K562 (cell line): ENCODE measurements at regions not wholly inside any gene's neighbourhood (a gene's known extent, or its start where the extent isn't known, plus 50 kb on each side); places are given as distances from the start of the nearest gene placed in this dataset.

Experiments used
- CBX2 ChIP-seq: fragments of 200-600 bp; sonication (generic); IDR thresholded peaks from one replicate; pipeline ENCODE4 v1.6.1; 2012; ENCODE audit warnings: mild to moderate bottlenecking, low read length, inconsistent platforms; ENCODE audit not compliant: insufficient read depth, poor library complexity, severe bottlenecking
- CBX3 ChIP-seq, 2 experiments: IDR thresholded peaks; 1 replicate in 1 of 2; 2 replicates in 1 of 2; pipeline ENCODE4 v1.6.1; 2012; ENCODE audit warnings: inconsistent platforms in 2 of 2, low read length in 2 of 2, borderline replicate concordance in 1 of 2, control low read depth in 1 of 2
- ESRRB ChIP-seq: fragments of 250-450 bp; sonication (Bioruptor Pico); IDR thresholded peaks from 2 replicates; pipeline ENCODE4 v1.5.0; 2020; ENCODE audit warnings: mild to moderate bottlenecking, moderate library complexity, borderline replicate concordance
- FOXJ2 ChIP-seq: fragments of 200-800 bp; sonication (Bioruptor generic); IDR thresholded peaks from 2 replicates; pipeline ENCODE4 v1.6.1; 2016; ENCODE audit warnings: missing genetic modification characterization, missing compliant biosample characterization
- MTF1 ChIP-seq: fragments of 250-450 bp; sonication (Bioruptor Pico); IDR thresholded peaks from 2 replicates; pipeline ENCODE4 v1.9.0; 2021; ENCODE audit warnings: moderate library complexity, mild to moderate bottlenecking, inconsistent platforms, borderline replicate concordance
- MYBL2 ChIP-seq, 2 experiments: fragments of 450-650 bp in 1 of 2; sonication (generic) in 1 of 2; formaldehyde crosslinking in 1 of 2; IDR thresholded peaks; 2 replicates each; pipeline versions ENCODE4 v1.6.1 to v1.8.1; 2017 to 2022; ENCODE audit warnings: borderline replicate concordance in 1 of 2, inconsistent platforms in 1 of 2, low read depth in 1 of 2, mild to moderate bottlenecking in 1 of 2, missing genetic modification reagents in 1 of 2, moderate library complexity in 1 of 2
- NR2C2 ChIP-seq, 2 experiments: fragments of 200-800 bp in 1 of 2; sonication (Bioruptor generic) in 1 of 2; sonication (generic) in 1 of 2; formaldehyde crosslinking in 1 of 2; IDR thresholded peaks; 2 replicates each; pipeline versions ENCODE4 v1.6.1 to v1.8.0; 2016 to 2022; ENCODE audit warnings: mild to moderate bottlenecking in 1 of 2, missing compliant biosample characterization in 1 of 2, missing genetic modification characterization in 1 of 2, missing genetic modification reagents in 1 of 2
- STAG1 ChIP-seq: sonication (generic); formaldehyde crosslinking; IDR thresholded peaks from 2 replicates; pipeline ENCODE4 v1.5.0; 2020; ENCODE audit warnings: missing genetic modification reagents, borderline replicate concordance
- TBL1XR1 ChIP-seq, 2 experiments: IDR thresholded peaks; 2 replicates each; pipeline ENCODE4 v1.6.1; 2012; ENCODE audit warnings: improper control_type of control experiment in 2 of 2, low read length in 2 of 2, mild to moderate bottlenecking in 1 of 2
- TCF7 ChIP-seq: sonication (generic); IDR thresholded peaks from 2 replicates; pipeline ENCODE4 v1.6.1; 2016; ENCODE audit warnings: antibody characterized with exemption, borderline replicate concordance
- ZNF143 ChIP-seq: sonication (generic); formaldehyde crosslinking; IDR thresholded peaks from 2 replicates; pipeline ENCODE4 v1.9.0; 2022; ENCODE audit warnings: mild to moderate bottlenecking, missing genetic modification reagents
- ZNF668 ChIP-seq: fragments of 250-450 bp; sonication (Bioruptor Pico); IDR thresholded peaks from 2 replicates; pipeline ENCODE4 v1.8.0; 2022; ENCODE audit warnings: mild to moderate bottlenecking, inconsistent platforms
- TF ChIP-seq, protein P1 (sequence below): sonication (generic); formaldehyde crosslinking; IDR thresholded peaks from 2 replicates; pipeline ENCODE4 v1.4.0; 2020; ENCODE audit warnings: mild to moderate bottlenecking, missing genetic modification reagents
- TF ChIP-seq, protein P2 (sequence below): sonication (generic); formaldehyde crosslinking; IDR thresholded peaks from 2 replicates; pipeline ENCODE4 v1.8.1; 2023; ENCODE audit warnings: mild to moderate bottlenecking, missing genetic modification reagents, moderate library complexity
- TF ChIP-seq, protein P3 (sequence below): fragments of 450-650 bp; IDR thresholded peaks from 2 replicates; pipeline ENCODE4 v1.6.1; 2016; ENCODE audit warnings: antibody characterized with exemption
- TF ChIP-seq, protein P4 (sequence below): fragments of 200-400 bp; formaldehyde crosslinking; IDR thresholded peaks from 2 replicates; pipeline ENCODE4 v1.6.1; 2017; ENCODE audit warnings: mild to moderate bottlenecking, low read depth, low read length, moderate library complexity
- TF ChIP-seq, protein P5 (sequence below): fragments of 450-650 bp; IDR thresholded peaks from one replicate; pipeline ENCODE4 v1.6.1; 2018; ENCODE audit warnings: mild to moderate bottlenecking, moderate library complexity; ENCODE audit not compliant: partially characterized antibody

DNA sequence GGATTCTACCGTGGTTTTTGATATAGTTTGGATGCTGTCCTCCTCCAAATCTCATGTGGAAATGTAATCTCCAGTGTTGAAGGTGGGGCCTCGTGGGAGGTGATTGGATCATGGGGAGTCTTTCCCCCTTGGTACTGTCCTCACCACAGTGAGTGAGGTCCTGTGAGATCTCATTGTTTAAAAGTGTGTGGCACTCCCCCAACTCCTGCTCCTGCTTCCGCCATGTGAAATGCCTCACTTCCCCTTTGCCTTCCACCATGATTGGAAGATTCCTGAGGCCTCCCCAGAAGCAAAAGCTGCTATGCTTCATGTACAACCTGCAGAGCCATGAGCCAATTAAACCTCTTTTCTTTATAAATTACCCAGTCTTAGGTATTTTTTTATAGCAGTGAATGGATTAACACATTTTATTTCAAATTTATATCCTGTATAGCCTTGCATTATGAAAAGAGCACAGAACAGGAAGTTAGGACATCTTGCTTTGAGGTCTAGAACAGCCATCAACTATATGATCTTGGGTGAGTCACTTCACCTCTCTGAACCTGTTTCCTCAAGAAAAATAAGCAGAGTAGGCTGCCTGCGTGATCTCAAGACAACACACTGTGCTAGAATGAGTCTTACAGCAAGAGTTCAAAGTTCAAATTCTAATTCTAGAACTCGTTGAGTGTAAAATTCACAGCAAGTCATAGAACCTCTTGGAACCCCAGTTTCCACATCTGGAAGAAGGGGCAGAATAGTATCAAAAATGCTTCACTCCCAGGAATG is 160.9 kb upstream of the EEA1 start (continued):
- TF ChIP-seq, protein P1, sequence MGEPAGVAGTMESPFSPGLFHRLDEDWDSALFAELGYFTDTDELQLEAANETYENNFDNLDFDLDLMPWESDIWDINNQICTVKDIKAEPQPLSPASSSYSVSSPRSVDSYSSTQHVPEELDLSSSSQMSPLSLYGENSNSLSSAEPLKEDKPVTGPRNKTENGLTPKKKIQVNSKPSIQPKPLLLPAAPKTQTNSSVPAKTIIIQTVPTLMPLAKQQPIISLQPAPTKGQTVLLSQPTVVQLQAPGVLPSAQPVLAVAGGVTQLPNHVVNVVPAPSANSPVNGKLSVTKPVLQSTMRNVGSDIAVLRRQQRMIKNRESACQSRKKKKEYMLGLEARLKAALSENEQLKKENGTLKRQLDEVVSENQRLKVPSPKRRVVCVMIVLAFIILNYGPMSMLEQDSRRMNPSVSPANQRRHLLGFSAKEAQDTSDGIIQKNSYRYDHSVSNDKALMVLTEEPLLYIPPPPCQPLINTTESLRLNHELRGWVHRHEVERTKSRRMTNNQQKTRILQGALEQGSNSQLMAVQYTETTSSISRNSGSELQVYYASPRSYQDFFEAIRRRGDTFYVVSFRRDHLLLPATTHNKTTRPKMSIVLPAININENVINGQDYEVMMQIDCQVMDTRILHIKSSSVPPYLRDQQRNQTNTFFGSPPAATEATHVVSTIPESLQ = no peak
- TF ChIP-seq CBX2 (no peak), FOXJ2 (tag) (no peak), TBL1XR1 (IDR thresholded peaks at IDR 0.05; ENCODE audit: low read length in 2 of 2) (0 out of 4 replicates have a peak, but pooled peaks of 1 of the 2 experiments have one; percentile 25), ESRRB (CRISPR knock-in tag) (no peak), STAG1 (CRISPR knock-in tag) (no peak), ZNF143 (CRISPR knock-in tag) (no peak), CBX3 (IDR thresholded peaks at IDR 0.05; ENCODE audit: borderline replicate concordance in 1 of 2, low read length in 2 of 2) (peak in 1 of 2 experiments; percentile 71; a peak in 1 of 3 replicates), ZNF668 (CRISPR knock-in tag) (no peak), NR2C2 (CRISPR knock-in tag; IDR thresholded peaks at IDR 0.05) (peak; percentile 92), NR2C2 (tag; IDR thresholded peaks at IDR 0.05) (peak; percentile 94), MYBL2 (IDR thresholded peaks at IDR 0.05; ENCODE audit: low read depth) (no peak), MYBL2 (CRISPR knock-in tag; IDR thresholded peaks at IDR 0.05; ENCODE audit: borderline replicate concordance) (no peak), TCF7 (no peak), MTF1 (CRISPR knock-in tag) (no peak)
- TF ChIP-seq, protein P2, sequence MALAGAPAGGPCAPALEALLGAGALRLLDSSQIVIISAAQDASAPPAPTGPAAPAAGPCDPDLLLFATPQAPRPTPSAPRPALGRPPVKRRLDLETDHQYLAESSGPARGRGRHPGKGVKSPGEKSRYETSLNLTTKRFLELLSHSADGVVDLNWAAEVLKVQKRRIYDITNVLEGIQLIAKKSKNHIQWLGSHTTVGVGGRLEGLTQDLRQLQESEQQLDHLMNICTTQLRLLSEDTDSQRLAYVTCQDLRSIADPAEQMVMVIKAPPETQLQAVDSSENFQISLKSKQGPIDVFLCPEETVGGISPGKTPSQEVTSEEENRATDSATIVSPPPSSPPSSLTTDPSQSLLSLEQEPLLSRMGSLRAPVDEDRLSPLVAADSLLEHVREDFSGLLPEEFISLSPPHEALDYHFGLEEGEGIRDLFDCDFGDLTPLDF (CRISPR knock-in tag) = no peak
- TF ChIP-seq, protein P3, sequence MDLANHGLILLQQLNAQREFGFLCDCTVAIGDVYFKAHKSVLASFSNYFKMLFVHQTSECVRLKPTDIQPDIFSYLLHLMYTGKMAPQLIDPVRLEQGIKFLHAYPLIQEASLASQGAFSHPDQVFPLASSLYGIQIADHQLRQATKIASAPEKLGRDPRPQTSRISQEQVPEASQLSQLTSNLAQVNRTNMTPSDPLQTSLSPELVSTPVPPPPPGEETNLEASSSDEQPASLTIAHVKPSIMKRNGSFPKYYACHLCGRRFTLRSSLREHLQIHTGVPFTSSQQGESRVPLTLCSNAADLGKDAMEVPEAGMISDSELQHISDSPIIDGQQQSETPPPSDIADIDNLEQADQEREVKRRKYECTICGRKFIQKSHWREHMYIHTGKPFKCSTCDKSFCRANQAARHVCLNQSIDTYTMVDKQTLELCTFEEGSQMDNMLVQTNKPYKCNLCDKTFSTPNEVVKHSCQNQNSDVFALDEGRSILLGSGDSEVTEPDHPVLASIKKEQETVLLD = no peak
- TF ChIP-seq, protein P4, sequence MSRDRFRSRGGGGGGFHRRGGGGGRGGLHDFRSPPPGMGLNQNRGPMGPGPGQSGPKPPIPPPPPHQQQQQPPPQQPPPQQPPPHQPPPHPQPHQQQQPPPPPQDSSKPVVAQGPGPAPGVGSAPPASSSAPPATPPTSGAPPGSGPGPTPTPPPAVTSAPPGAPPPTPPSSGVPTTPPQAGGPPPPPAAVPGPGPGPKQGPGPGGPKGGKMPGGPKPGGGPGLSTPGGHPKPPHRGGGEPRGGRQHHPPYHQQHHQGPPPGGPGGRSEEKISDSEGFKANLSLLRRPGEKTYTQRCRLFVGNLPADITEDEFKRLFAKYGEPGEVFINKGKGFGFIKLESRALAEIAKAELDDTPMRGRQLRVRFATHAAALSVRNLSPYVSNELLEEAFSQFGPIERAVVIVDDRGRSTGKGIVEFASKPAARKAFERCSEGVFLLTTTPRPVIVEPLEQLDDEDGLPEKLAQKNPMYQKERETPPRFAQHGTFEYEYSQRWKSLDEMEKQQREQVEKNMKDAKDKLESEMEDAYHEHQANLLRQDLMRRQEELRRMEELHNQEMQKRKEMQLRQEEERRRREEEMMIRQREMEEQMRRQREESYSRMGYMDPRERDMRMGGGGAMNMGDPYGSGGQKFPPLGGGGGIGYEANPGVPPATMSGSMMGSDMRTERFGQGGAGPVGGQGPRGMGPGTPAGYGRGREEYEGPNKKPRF = no peak
- TF ChIP-seq, protein P5, sequence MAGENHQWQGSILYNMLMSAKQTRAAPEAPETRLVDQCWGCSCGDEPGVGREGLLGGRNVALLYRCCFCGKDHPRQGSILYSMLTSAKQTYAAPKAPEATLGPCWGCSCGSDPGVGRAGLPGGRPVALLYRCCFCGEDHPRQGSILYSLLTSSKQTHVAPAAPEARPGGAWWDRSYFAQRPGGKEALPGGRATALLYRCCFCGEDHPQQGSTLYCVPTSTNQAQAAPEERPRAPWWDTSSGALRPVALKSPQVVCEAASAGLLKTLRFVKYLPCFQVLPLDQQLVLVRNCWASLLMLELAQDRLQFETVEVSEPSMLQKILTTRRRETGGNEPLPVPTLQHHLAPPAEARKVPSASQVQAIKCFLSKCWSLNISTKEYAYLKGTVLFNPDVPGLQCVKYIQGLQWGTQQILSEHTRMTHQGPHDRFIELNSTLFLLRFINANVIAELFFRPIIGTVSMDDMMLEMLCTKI = no peak
